K562 (cell line): ENCODE measurements at regions not wholly inside any gene's neighbourhood (a gene's known extent, or its start where the extent isn't known, plus 50 kb on each side); places are given as distances from the start of the nearest gene placed in this dataset.

Experiments
- CTCF ChIP-seq, 3 experiments: IDR thresholded peaks in 2 of 3; conservative IDR thresholded peaks in 1 of 3; 2 replicates each; pipeline ENCODE4 v1.5.1; 2011 to 2012; ENCODE audit warnings: low read length in 3 of 3, mild to moderate bottlenecking in 3 of 3, control low read depth in 2 of 3, improper control_type of control experiment in 1 of 3, inconsistent platforms in 1 of 3, low read depth in 1 of 3, mixed read lengths in 1 of 3, moderate library complexity in 1 of 3; ENCODE audit not compliant: insufficient read depth in 2 of 3
- ELK1 ChIP-seq: sonication (generic); formaldehyde crosslinking; IDR thresholded peaks from 2 replicates; pipeline ENCODE4 v1.8.1; 2022; ENCODE audit warnings: missing genetic modification reagents
- FOXA1 ChIP-seq: fragments of 450-650 bp; IDR thresholded peaks from 2 replicates; pipeline ENCODE4 v1.6.1; 2016; ENCODE audit warnings: mild to moderate bottlenecking, borderline replicate concordance
- HINFP ChIP-seq: fragments of 450-650 bp; conservative IDR thresholded peaks from 2 replicates; pipeline ENCODE4 v1.6.1; 2016; ENCODE audit warnings: missing genetic modification characterization, low read depth, mild to moderate bottlenecking, control low read depth, missing compliant biosample characterization
- ZBTB43 ChIP-seq: sonication (generic); formaldehyde crosslinking; IDR thresholded peaks from 2 replicates; pipeline ENCODE4 v1.8.0; 2023; ENCODE audit warnings: mild to moderate bottlenecking, missing genetic modification reagents
- ZHX1 ChIP-seq: fragments of 150-350 bp; conservative IDR thresholded peaks from 2 replicates; pipeline ENCODE4 v1.6.1; 2014; ENCODE audit warnings: low read length
- ZNF512 ChIP-seq: IDR thresholded peaks from 2 replicates; pipeline ENCODE4 v1.6.1; 2016; ENCODE audit warnings: missing genetic modification characterization, missing compliant biosample characterization
- ZNF785 ChIP-seq: fragments of 250-450 bp; sonication (Bioruptor Pico); IDR thresholded peaks from 2 replicates; pipeline ENCODE4 v1.4.0; 2020; ENCODE audit warnings: mild to moderate bottlenecking

- no peak for TF ChIP-seq ZHX1
- no peak for TF ChIP-seq HINFP (tag)
- TF ChIP-seq CTCF (IDR thresholded peaks at IDR 0.05 in 2 of 3, conservative IDR thresholded peaks at IDR 0.05 in 1 of 3; ENCODE audit: insufficient read depth in 2 of 3, low read depth in 1 of 3, low read length in 3 of 3) = 0 out of 6 replicates have a peak, but pooled peaks of 1 of the 3 experiments have one; percentile 7
- TF ChIP-seq ELK1 (CRISPR knock-in tag) = no peak
- no peak for TF ChIP-seq ZBTB43 (CRISPR knock-in tag)
- TF ChIP-seq ZNF785 (CRISPR knock-in tag) = no peak
- TF ChIP-seq FOXA1 = no peak
- TF ChIP-seq ZNF512 (tag) = no peak
Measured at GRCh38 chr6:44668391-44668930, 281.0 kb downstream of the CDC5L start.
